ENCODE measurements at regions not wholly inside any gene's neighbourhood (a gene's known extent, or its start where the extent isn't known, plus 50 kb on each side); places are given as distances from the start of the nearest gene placed in this dataset.

- DNase-seq (ENCODE audit: low spot score) = no peak
These were observed 58.2 kb downstream of the MEX3B start for GRCh38 chr15:81987628-81988027.

- no peak for DNase-seq (ENCODE audit: low spot score)
These were observed 62.3 kb downstream of the MEX3B start for GRCh38 chr15:81983497-81983896.

GRCh38 chr15:81982808-81983207 lies 63.0 kb downstream of the MEX3B start:
- no peak for DNase-seq (ENCODE audit: low spot score)

GRCh38 chr15:81981908-81982307 lies 63.9 kb downstream of the MEX3B start:
- DNase-seq (ENCODE audit: low spot score) = peak; percentile 5

GRCh38 chr15:81977464-81977863 lies 68.4 kb downstream of the MEX3B start:
- no peak for DNase-seq (ENCODE audit: low spot score)

GRCh38 chr15:81968691-81969090 lies 77.1 kb downstream of the MEX3B start:
- DNase-seq (ENCODE audit: low spot score) = no peak

GRCh38 chr15:81966631-81967030 lies 79.2 kb downstream of the MEX3B start:
- no peak for DNase-seq (ENCODE audit: low spot score)

- DNase-seq (ENCODE audit: low spot score) = no peak
These were observed 83.3 kb downstream of the MEX3B start for GRCh38 chr15:81962482-81962881.

- no peak for DNase-seq (ENCODE audit: low spot score)
These were observed 86.6 kb downstream of the MEX3B start for GRCh38 chr15:81959196-81959595.

GRCh38 chr15:81957698-81958097 lies 88.1 kb downstream of the MEX3B start:
- no peak for DNase-seq (ENCODE audit: low spot score)

DNA sequence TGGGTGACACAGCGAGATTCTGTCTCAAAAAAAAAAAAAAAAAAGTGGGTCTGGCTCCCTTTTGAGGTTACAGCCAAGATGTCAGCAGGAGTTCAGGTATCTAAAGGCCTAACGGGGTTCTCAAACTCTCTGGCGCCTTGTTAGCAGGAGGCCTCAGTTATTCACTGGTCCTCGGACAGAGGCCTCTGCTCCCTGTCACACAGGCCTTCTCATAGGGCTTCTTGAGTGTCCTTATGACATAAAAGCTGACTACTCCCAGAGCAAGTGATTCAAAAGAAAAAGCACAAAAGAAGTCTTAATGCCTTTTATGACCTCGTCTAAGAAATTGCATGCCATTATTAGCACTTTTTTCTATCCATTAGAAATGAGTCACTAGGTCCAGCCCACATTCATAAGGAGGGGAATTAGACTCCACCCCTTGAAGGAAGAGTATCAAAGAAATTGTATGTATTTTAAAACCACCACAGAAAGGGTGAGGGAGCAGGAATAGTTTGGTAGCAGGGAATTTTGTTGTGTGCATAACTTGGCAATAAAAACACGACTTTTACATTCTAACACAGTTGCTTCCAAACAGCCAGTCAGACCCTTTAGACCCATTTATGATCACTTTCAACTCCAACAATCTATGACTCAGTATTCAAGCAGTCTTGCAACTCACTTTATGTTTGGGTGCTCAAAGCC lies 90.3 kb downstream of the MEX3B start:
- no peak for DNase-seq (ENCODE audit: low spot score)

- no peak for DNase-seq (ENCODE audit: low spot score)
These were observed 91.5 kb downstream of the MEX3B start for GRCh38 chr15:81954158-81954783.

DNA sequence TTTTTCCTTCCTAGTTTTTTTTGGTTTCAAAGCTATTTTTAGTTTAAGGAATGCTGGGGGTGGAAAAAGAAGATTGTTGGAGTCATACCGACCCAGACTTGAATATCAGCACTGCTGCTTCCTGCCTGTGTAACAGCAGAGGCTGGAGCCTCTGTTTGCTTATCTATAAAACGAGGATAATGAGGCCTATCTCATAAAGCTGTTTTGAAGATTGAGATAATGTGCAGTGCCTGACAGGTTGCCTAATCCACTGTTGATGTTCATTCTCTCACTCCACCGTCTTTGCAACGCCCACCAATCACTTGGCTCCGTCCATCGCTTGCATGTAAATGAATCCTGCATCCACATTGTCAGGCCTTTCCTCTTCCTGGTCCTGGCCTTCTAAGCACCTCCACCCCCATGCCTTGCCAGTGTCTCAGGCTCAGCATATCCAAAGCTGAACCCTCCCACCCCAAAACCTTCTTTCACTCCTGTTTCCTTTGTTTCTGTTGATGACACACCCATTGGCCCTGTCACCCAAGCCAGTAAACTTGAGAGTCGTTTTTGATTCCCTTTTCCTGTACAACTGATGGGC lies 94.9 kb downstream of the MEX3B start:
- no peak for DNase-seq (ENCODE audit: low spot score)

- DNase-seq (ENCODE audit: low spot score) = peak; percentile 7
These were observed 97.1 kb downstream of the MEX3B start for GRCh38 chr15:81948751-81949150.

DNA sequence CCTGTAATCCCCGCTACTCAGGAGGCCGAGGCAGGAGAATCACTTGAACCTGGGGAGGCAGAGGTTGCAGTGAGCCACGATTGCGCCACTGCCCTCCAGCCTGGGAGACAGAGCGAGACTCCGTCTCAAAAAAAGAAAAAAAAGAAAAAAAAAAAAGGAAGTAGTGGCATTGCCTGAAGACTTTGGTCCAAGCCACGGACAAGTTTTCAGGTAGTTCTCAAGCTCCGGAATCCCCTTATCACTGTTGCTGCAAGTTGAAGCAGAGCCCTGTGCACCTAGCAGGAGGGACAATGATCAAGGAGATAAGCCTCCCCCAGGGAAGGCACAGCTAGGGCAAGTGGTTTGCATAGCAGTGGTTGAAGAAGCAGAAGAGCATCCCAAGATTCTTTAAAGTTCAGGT lies 97.6 kb downstream of the MEX3B start:
- DNase-seq (ENCODE audit: low spot score) = no peak

DNA sequence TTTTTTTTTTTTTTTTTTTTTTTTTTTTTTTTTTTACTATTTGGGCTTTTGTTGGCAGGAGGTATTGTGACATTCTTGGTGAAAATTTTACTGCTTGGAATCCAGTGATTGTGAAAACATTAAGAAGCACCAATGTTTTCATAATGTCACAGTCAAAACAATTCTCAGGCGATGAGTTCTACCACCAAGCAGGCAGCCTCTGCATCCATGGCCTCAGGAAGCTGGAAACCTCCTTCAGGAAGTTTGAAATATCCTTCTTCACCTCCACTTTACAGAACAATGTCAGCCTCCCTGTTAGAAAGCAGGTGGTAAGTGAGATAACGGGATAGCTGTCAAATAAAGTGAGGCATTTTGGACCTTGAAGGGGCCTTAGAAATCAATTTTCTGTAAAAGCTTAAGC lies 98.3 kb downstream of the MEX3B start:
- DNase-seq (ENCODE audit: low spot score) = no peak

- no peak for DNase-seq (ENCODE audit: low spot score)
These were observed 100.7 kb downstream of the MEX3B start for GRCh38 chr15:81945014-81945615.

DNA sequence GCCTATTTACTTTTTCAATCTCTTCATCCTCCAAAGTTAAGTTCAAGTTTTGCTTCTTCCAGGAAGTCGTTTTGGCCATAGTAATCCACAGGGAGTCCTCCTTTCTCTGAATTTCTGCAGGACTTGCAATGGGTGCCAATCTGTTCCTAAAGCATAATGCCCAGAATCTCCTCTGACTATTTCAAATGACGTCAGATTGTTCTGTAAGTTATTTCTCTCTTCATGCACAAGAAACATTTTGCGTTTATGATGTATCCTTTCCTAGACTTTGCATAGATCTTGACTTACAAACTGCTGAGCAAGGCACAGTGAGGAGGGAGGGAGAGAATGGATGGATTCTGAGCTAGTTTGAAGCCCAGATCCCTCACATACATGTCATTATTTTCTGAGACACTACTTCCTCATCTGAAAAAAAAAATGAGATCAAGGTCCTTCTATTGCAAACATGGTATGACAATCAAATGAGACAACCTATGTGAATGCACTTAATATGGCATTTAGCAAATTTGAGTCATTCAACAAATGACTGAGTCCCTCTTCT lies 103.1 kb downstream of the MEX3B start:
- DNase-seq (ENCODE audit: low spot score) = no peak

GRCh38 chr15:81942157-81942556 lies 103.7 kb downstream of the MEX3B start:
- no peak for DNase-seq (ENCODE audit: low spot score)

- no peak for DNase-seq (ENCODE audit: low spot score)
These were observed 104.3 kb downstream of the MEX3B start for GRCh38 chr15:81941479-81941878.

DNA sequence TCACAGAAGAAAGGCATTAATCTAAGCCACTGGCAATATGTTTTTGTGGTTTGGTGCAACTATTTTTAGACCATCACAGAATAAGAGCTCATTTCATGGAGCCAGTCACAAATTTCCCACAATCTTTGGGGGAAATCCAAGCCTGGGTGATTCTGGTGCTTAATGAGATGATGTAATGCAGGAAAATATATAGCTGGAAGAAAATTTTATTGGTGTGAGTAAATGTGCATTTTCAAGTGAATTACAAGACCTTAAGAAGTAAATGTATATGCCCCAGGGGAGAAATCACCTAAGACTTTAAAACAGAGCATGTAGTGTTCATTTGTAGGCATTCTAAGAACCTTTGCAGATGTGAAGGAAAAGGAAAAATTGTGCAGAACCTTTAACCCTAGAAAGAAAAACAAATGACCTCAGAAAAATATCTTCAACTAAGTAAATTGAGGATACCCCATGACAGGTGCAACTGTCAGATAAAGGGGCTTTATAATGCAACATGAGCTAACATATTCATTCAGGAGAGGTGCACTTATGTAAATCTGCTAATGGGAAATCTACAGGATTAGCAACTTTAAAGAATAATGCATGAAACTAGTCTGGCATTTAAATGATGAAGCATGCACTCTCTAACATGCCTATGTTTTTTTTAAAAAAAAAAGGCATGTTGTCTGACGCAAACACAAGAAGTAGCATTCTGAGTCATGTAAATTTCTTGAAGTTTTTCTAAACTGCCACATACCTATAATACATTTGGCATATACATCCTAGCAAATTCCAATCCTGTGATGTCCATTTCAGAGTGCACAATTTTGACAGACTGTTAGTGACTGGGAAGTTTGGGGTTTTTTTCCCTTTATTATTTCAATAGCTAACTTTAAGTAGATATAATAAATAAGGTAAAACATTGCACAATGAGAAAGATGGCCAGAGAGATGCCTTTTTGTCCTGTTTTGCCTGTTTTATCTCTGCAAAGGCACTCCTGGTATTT lies 105.1 kb downstream of the MEX3B start:
- DNase-seq (ENCODE audit: low spot score) = no peak
